Calu3 (cell line): ENCODE measurements at regions not wholly inside any gene's neighbourhood (a gene's known extent, or its start where the extent isn't known, plus 50 kb on each side); places are given as distances from the start of the nearest gene placed in this dataset.
A peak's percentile ranks its signal among the peaks of the same experiment; 100 is the strongest.

Source experiments
- BruUV-seq: library from RNA; stranded (reverse); fragments of 400-500 nt; replicated peaks from 2 replicates; lab custom pipeline; 2021; lab: Mats Ljungman, UMichigan
- CTCF ChIA-PET: fragments of 300-600 bp; sonication (Branson Sonifier 250); formaldehyde crosslinking; loops from one replicate; lab custom pipeline; 2022; ENCODE audit warnings: antibody characterized with exemption; lab: Charles Lee
- DNase-seq: peaks from one replicate; pipeline ENCODE4 v3.0.0; 2022
- H3K27ac Mint-ChIP-seq: one replicate; pipeline ENCODE4 v1.8.0; 2022; ENCODE audit warnings: mixed read lengths; ENCODE audit not compliant: unreplicated experiment
- H3K27me3 Mint-ChIP-seq: one replicate; pipeline ENCODE4 v1.8.0; 2022; ENCODE audit warnings: mixed read lengths; ENCODE audit not compliant: unreplicated experiment
- H3K36me3 Mint-ChIP-seq: one replicate; pipeline ENCODE4 v1.8.0; 2022; ENCODE audit warnings: mild to moderate bottlenecking, moderate library complexity, mixed read lengths; ENCODE audit not compliant: insufficient read depth, unreplicated experiment
- H3K4me1 Mint-ChIP-seq: one replicate; pipeline ENCODE4 v1.8.0; 2022; ENCODE audit warnings: mild to moderate bottlenecking, low read depth, mixed read lengths; ENCODE audit not compliant: unreplicated experiment
- H3K4me3 Mint-ChIP-seq: one replicate; pipeline ENCODE4 v1.8.0; 2022; ENCODE audit warnings: mild to moderate bottlenecking, low read depth, moderate library complexity, mixed read lengths; ENCODE audit not compliant: unreplicated experiment
- H3K9me3 Mint-ChIP-seq: one replicate; pipeline ENCODE4 v1.8.0; 2022; ENCODE audit warnings: low read depth, mixed read lengths; ENCODE audit not compliant: unreplicated experiment
- CTCF ChIP-seq: fragments of 200-600 bp; IDR thresholded peaks from one replicate; pipeline ENCODE4 v1.8.0; 2022; ENCODE audit warnings: antibody characterized with exemption; ENCODE audit not compliant: unreplicated experiment
- intact Hi-C: fragments of 100-400 bp; cut with micrococcal nuclease; formaldehyde crosslinking; loops from one replicate; pipeline ENCODE4 v1.10.0; 2022; ENCODE audit not compliant: unreplicated experiment

- BruUV-seq, result no TSS peak
- H3K27me3 Mint-ChIP-seq, result no peaks in the 10 kb centered on the region
- TF ChIP-seq CTCF, result no peak
Measured at GRCh38 chrX:79079477-79079876, 65.0 kb upstream of the GPR174 start.

GRCh38 chrX:79080141-79080540 is 64.3 kb upstream of the GPR174 start:
- no TSS peak for BruUV-seq
- CTCF ChIA-PET, result no interaction called here
- DNase-seq, result no peak
- H3K27me3 Mint-ChIP-seq, result no peaks in the 10 kb centered on the region
- no peak for TF ChIP-seq CTCF
- H3K36me3 Mint-ChIP-seq, result no peaks in the 10 kb centered on the region
- no peak overlapping the region for H3K4me3 Mint-ChIP-seq
- no peak overlapping the region for H3K27ac Mint-ChIP-seq
- intact Hi-C loops, result loop anchor here (5.0 kb wide), 3 partner anchors 332 to 523 kb away; no protein-coding TSS in a partner anchor
- no peaks in the 10 kb centered on the region for H3K9me3 Mint-ChIP-seq
- H3K4me1 Mint-ChIP-seq, result no peaks in the 10 kb centered on the region

More at GRCh38 chrX:79079477-79079876, 65.0 kb upstream of the GPR174 start:
- DNase-seq, result no peak
- intact Hi-C loops, result no loop called here
- Mint-ChIP-seq H3K4me3 (no peak overlapping the region), H3K27ac (no peak overlapping the region), H3K9me3 (no peaks in the 10 kb centered on the region), H3K4me1 (no peaks in the 10 kb centered on the region), H3K36me3 (no peaks in the 10 kb centered on the region)
- CTCF ChIA-PET, result no interaction called here

GRCh38 chrX:79081895-79082512 is 62.5 kb upstream of the GPR174 start:
- H3K9me3 Mint-ChIP-seq, result no peaks in the 10 kb centered on the region
- CTCF ChIA-PET, result interaction anchor here (1.1 kb wide), 1 partner anchor 354 kb away, joined by 3 read pairs; no protein-coding TSS in a partner anchor
- no peak overlapping the region for H3K4me3 Mint-ChIP-seq
- no peaks in the 10 kb centered on the region for H3K4me1 Mint-ChIP-seq
- H3K27ac Mint-ChIP-seq, result no peak overlapping the region
- peak; percentile 21 for DNase-seq
- no peaks in the 10 kb centered on the region for H3K36me3 Mint-ChIP-seq
- intact Hi-C loops, result loop anchor here (5.0 kb wide), 3 partner anchors 330 to 525 kb away; no protein-coding TSS in a partner anchor
- peak; percentile 20 for TF ChIP-seq CTCF
- no peaks in the 10 kb centered on the region for H3K27me3 Mint-ChIP-seq
- BruUV-seq, result no TSS peak

GRCh38 chrX:79082899-79083298 is 61.6 kb upstream of the GPR174 start:
- no peaks in the 10 kb centered on the region for H3K36me3 Mint-ChIP-seq
- H3K27me3 Mint-ChIP-seq, result no peaks in the 10 kb centered on the region
- no peak overlapping the region for H3K4me3 Mint-ChIP-seq
- no peak for TF ChIP-seq CTCF
- no peaks in the 10 kb centered on the region for H3K4me1 Mint-ChIP-seq
- H3K27ac Mint-ChIP-seq, result no peak overlapping the region
- no peak for DNase-seq
- no peaks in the 10 kb centered on the region for H3K9me3 Mint-ChIP-seq
- CTCF ChIA-PET, result interaction anchor here (0.6 kb wide), 1 partner anchor 883 kb away, joined by 7 read pairs; no protein-coding TSS in a partner anchor
- BruUV-seq, result no TSS peak
- intact Hi-C loops, result loop anchor here (5.0 kb wide), 3 partner anchors 329 to 526 kb away; no protein-coding TSS in a partner anchor
